ENCODE measurements at regions not wholly inside any gene's neighbourhood (a gene's known extent, or its start where the extent isn't known, plus 50 kb on each side); places are given as distances from the start of the nearest gene placed in this dataset.

- ATAC-seq, result no peak
- intact Hi-C loops (cut with DNase I, micrococcal nuclease), result no loop called here
- no peak for DNase-seq
These were observed 285.1 kb upstream of the SP8 start for GRCh38 chr7:21071561-21072501.

GRCh38 chr7:21076054-21076453 lies 289.4 kb upstream of the SP8 start:
- peak; percentile 92 for ATAC-seq
- DNase-seq, result peak; percentile 70 to 72
- intact Hi-C loops (cut with DNase I, micrococcal nuclease), result no loop called here

GRCh38 chr7:21076574-21076973 lies 289.9 kb upstream of the SP8 start:
- DNase-seq (peak; percentile 33 to 34), ATAC-seq (peak; percentile 86)
- intact Hi-C loops (cut with DNase I, micrococcal nuclease), result no loop called here

- DNase-seq, result no peak
- intact Hi-C loops (cut with DNase I, micrococcal nuclease), result no loop called here
- peak; percentile 58 for ATAC-seq
These were observed 290.9 kb upstream of the SP8 start for GRCh38 chr7:21077602-21078001.

GRCh38 chr7:21084286-21084685 lies 297.6 kb upstream of the SP8 start:
- DNase-seq, result no peak
- ATAC-seq, result peak; percentile 20
- intact Hi-C loops (cut with DNase I, micrococcal nuclease), result no loop called here

GRCh38 chr7:21086688-21087087 lies 300.0 kb upstream of the SP8 start:
- ATAC-seq, result no peak
- no peak for DNase-seq
- intact Hi-C loops (cut with DNase I, micrococcal nuclease), result no loop called here

GRCh38 chr7:21089653-21090052 lies 303.0 kb upstream of the SP8 start:
- intact Hi-C loops (cut with DNase I, micrococcal nuclease), result no loop called here
- ATAC-seq, result no peak
- no peak for DNase-seq

- intact Hi-C loops (cut with DNase I, micrococcal nuclease), result no loop called here
- ATAC-seq (peak; percentile 88), DNase-seq (peak; percentile 28 to 36)
These were observed 306.3 kb upstream of the SP8 start for GRCh38 chr7:21092766-21093702.

- intact Hi-C loops (cut with DNase I, micrococcal nuclease), result no loop called here
- ATAC-seq, result no peak
- no peak for DNase-seq
These were observed 307.9 kb upstream of the SP8 start for GRCh38 chr7:21094589-21094988.

- intact Hi-C loops (cut with DNase I, micrococcal nuclease), result no loop called here
- DNase-seq (no peak), ATAC-seq (no peak)
These were observed 312.7 kb upstream of the SP8 start for GRCh38 chr7:21099432-21099831.

- intact Hi-C loops (cut with DNase I, micrococcal nuclease), result no loop called here
- no peak for ATAC-seq
- DNase-seq, result no peak
These were observed 313.3 kb upstream of the SP8 start for GRCh38 chr7:21099955-21100354.

GRCh38 chr7:21101541-21101940 lies 314.9 kb upstream of the SP8 start:
- ATAC-seq, result peak; percentile 17
- no peak for DNase-seq
- intact Hi-C loops (cut with DNase I, micrococcal nuclease), result no loop called here

GRCh38 chr7:21103426-21104123 lies 316.9 kb upstream of the SP8 start:
- intact Hi-C loops (cut with DNase I, micrococcal nuclease), result no loop called here
- DNase-seq, result peak in 1 of 2 donors; percentile 39
- peak; percentile 66 for ATAC-seq

- DNase-seq (peak; percentile 48 to 64), ATAC-seq (peak; percentile 71)
- intact Hi-C loops (cut with DNase I, micrococcal nuclease), result no loop called here
These were observed 317.4 kb upstream of the SP8 start for GRCh38 chr7:21104124-21104500.

- intact Hi-C loops (cut with DNase I, micrococcal nuclease), result no loop called here
- ATAC-seq (peak; percentile 15), DNase-seq (no peak)
These were observed 319.6 kb upstream of the SP8 start for GRCh38 chr7:21106296-21106732.

- no peak for ATAC-seq
- DNase-seq, result no peak
- intact Hi-C loops (cut with DNase I, micrococcal nuclease), result no loop called here
These were observed 320.4 kb upstream of the SP8 start for GRCh38 chr7:21107101-21107500.

- peak; percentile 60 for ATAC-seq
These were observed 319.7 kb upstream of the SP4 start for GRCh38 chr7:21108182-21108581.

GRCh38 chr7:21113609-21114415 lies 314.1 kb upstream of the SP4 start:
- DNase-seq (no peak), ATAC-seq (no peak)
- intact Hi-C loops (cut with DNase I, micrococcal nuclease), result no loop called here

More at GRCh38 chr7:21108182-21108581, 319.7 kb upstream of the SP4 start:
- intact Hi-C loops (cut with DNase I, micrococcal nuclease), result no loop called here
- DNase-seq, result peak; percentile 80 to 90
